ENCODE measurements at regions not wholly inside any gene's neighbourhood (a gene's known extent, or its start where the extent isn't known, plus 50 kb on each side); places are given as distances from the start of the nearest gene placed in this dataset.

GRCh38 chr2:140154271-140154670 is 1374.1 kb upstream of the NXPH2 start:
- TF ChIP-seq CTCF (IDR thresholded peaks at IDR 0.05; ENCODE audit: extremely low read depth in 1 of 2, insufficient read depth in 1 of 2, low read depth in 1 of 2, low read length in 2 of 2) (no peak), EZH2 (IDR thresholded peaks at IDR 0.05; ENCODE audit: borderline replicate concordance, low read depth, low read length, severe bottlenecking) (no peak), MYC (IDR thresholded peaks at IDR 0.05; ENCODE audit: low read depth, low read length) (no peak), POLR2A (IDR thresholded peaks at IDR 0.05; ENCODE audit: low read depth, low read length) (no peak), MAX (IDR thresholded peaks at IDR 0.05; ENCODE audit: insufficient read depth, insufficient read length) (no peak), POLR2AphosphoS5 (IDR thresholded peaks at IDR 0.05; ENCODE audit: insufficient read depth, low read depth, low read length) (no peak), FOS (IDR thresholded peaks at IDR 0.05; ENCODE audit: borderline replicate concordance, insufficient read depth, low read length) (no peak)
